ENCODE measurements at regions not wholly inside any gene's neighbourhood (a gene's known extent, or its start where the extent isn't known, plus 50 kb on each side); places are given as distances from the start of the nearest gene placed in this dataset.

- no peak for DNase-seq (ENCODE audit: low spot score)
- Histone ChIP-seq H3K36me3 (ENCODE audit: insufficient read depth, low read length, poor library complexity, severe bottlenecking) (no peaks in the 10 kb centered on the region), H3K9me3 (ENCODE audit: low read depth, low read length, poor library complexity, severe bottlenecking) (no peaks in the 10 kb centered on the region), H3K4me1 (ENCODE audit: insufficient read depth, low read length, poor library complexity, severe bottlenecking) (no peaks in the 10 kb centered on the region), H3K4me3 (ENCODE audit: low read depth, low read length, poor library complexity, severe bottlenecking) (no peak overlapping the region), H3K27ac (ENCODE audit: low read depth, low read length, poor library complexity, severe bottlenecking) (no peak overlapping the region), H3K27me3 (replicated peaks; ENCODE audit: insufficient read depth, low read depth, low read length, poor library complexity) (no peaks in the 10 kb centered on the region)
- no TSS peak for BruUV-seq (replicated peaks)
- CTCF ChIA-PET: no interaction called here
- POLR2A ChIA-PET (ENCODE audit: low non-redundant PET): no interaction called here
- intact Hi-C loops (cut with micrococcal nuclease; ENCODE audit: unreplicated experiment): no loop called here
- TF ChIP-seq EZH2 (IDR thresholded peaks at IDR 0.05; ENCODE audit: borderline replicate concordance, low read depth, low read length, poor library complexity, severe bottlenecking): no peak
- no peak for TF ChIP-seq CTCF (conservative IDR thresholded peaks at IDR 0.05; ENCODE audit: low read depth, low read length)
Measured at GRCh38 chrX:137287191-137287590, 253.4 kb upstream of the GPR101 start.

GRCh38 chrX:137286423-137286822 lies 252.6 kb upstream of the GPR101 start:
- intact Hi-C loops (cut with micrococcal nuclease; ENCODE audit: unreplicated experiment): no loop called here
- POLR2A ChIA-PET (ENCODE audit: low non-redundant PET): no interaction called here

GRCh38 chrX:137278825-137279224 lies 245.0 kb upstream of the GPR101 start:
- Histone ChIP-seq H3K27ac (ENCODE audit: low read depth, low read length, poor library complexity, severe bottlenecking) (no peak overlapping the region), H3K9me3 (ENCODE audit: low read depth, low read length, poor library complexity, severe bottlenecking) (no peaks in the 10 kb centered on the region), H3K36me3 (ENCODE audit: insufficient read depth, low read length, poor library complexity, severe bottlenecking) (no peaks in the 10 kb centered on the region), H3K4me3 (ENCODE audit: low read depth, low read length, poor library complexity, severe bottlenecking) (no peak overlapping the region), H3K27me3 (replicated peaks; ENCODE audit: insufficient read depth, low read depth, low read length, poor library complexity) (no peaks in the 10 kb centered on the region), H3K4me1 (ENCODE audit: insufficient read depth, low read length, poor library complexity, severe bottlenecking) (no peaks in the 10 kb centered on the region)
- intact Hi-C loops (cut with micrococcal nuclease; ENCODE audit: unreplicated experiment): loop anchor here (10.0 kb wide), 1 partner anchor 736 kb away; no protein-coding TSS in a partner anchor
- no TSS peak for BruUV-seq (replicated peaks)
- ChIA-PET POLR2A (ENCODE audit: low non-redundant PET) (no interaction called here), CTCF (no interaction called here)
- TF ChIP-seq EZH2 (IDR thresholded peaks at IDR 0.05; ENCODE audit: borderline replicate concordance, low read depth, low read length, poor library complexity, severe bottlenecking): no peak
- no peak for TF ChIP-seq CTCF (conservative IDR thresholded peaks at IDR 0.05; ENCODE audit: low read depth, low read length)
- DNase-seq (ENCODE audit: low spot score): no peak

More at GRCh38 chrX:137286423-137286822, 252.6 kb upstream of the GPR101 start:
- CTCF ChIA-PET: no interaction called here
- Histone ChIP-seq H3K4me1 (ENCODE audit: insufficient read depth, low read length, poor library complexity, severe bottlenecking) (no peaks in the 10 kb centered on the region), H3K36me3 (ENCODE audit: insufficient read depth, low read length, poor library complexity, severe bottlenecking) (no peaks in the 10 kb centered on the region), H3K27ac (ENCODE audit: low read depth, low read length, poor library complexity, severe bottlenecking) (no peak overlapping the region), H3K4me3 (ENCODE audit: low read depth, low read length, poor library complexity, severe bottlenecking) (no peak overlapping the region), H3K27me3 (replicated peaks; ENCODE audit: insufficient read depth, low read depth, low read length, poor library complexity) (no peaks in the 10 kb centered on the region), H3K9me3 (ENCODE audit: low read depth, low read length, poor library complexity, severe bottlenecking) (no peaks in the 10 kb centered on the region)
- DNase-seq (ENCODE audit: low spot score): no peak
- BruUV-seq (replicated peaks): no TSS peak
- TF ChIP-seq CTCF (conservative IDR thresholded peaks at IDR 0.05; ENCODE audit: low read depth, low read length) (no peak), EZH2 (IDR thresholded peaks at IDR 0.05; ENCODE audit: borderline replicate concordance, low read depth, low read length, poor library complexity, severe bottlenecking) (no peak)

Measured in A673 (cell line).